HAP-1 (cell line): ENCODE measurements at regions not wholly inside any gene's neighbourhood (a gene's known extent, or its start where the extent isn't known, plus 50 kb on each side); places are given as distances from the start of the nearest gene placed in this dataset.
A peak's percentile ranks its signal among the peaks of the same experiment; 100 is the strongest.

ENCODE experiments used
- DNase-seq, 2 experiments: peaks; one replicate each; pipeline ENCODE4 v3.0.0-alpha.2; 2016 to 2020; ENCODE audit warnings: low spot score in 2 of 2
- H3K27me3 ChIP-seq: fragments of 250-450 bp; sonication (Bioruptor Pico); 2 replicates; pipeline ENCODE4 v1.5.1; 2020; ENCODE audit warnings: low read depth, mild to moderate bottlenecking, moderate library complexity
- H3K36me3 ChIP-seq: fragments of 250-450 bp; sonication (Bioruptor Pico); replicated peaks from 2 replicates; pipeline ENCODE4 v1.5.1; 2020; ENCODE audit warnings: mild to moderate bottlenecking
- H3K4me1 ChIP-seq: fragments of 250-450 bp; sonication (Bioruptor Pico); 2 replicates; pipeline ENCODE4 v1.5.1; 2020; ENCODE audit warnings: mild to moderate bottlenecking
- H3K4me3 ChIP-seq: fragments of 250-450 bp; sonication (Bioruptor Pico); 2 replicates; pipeline ENCODE4 v1.5.1; 2020; ENCODE audit warnings: mild to moderate bottlenecking, moderate library complexity
- H3K9me3 ChIP-seq: fragments of 250-450 bp; sonication (Bioruptor Pico); 2 replicates; pipeline ENCODE4 v1.5.1; 2020; ENCODE audit warnings: mild to moderate bottlenecking, moderate library complexity
- in situ Hi-C: fragments of 300-500 bp; cut with MboI; formaldehyde crosslinking; loops from 3 replicates; pipeline ENCODE4 v1.14.3; 2020; ENCODE audit warnings: low sequenced_read_pairs, inconsistent platforms, mixed read lengths

GRCh38 chr3:177579419-177579818 is 382.1 kb upstream of the TBL1XR1 start:
- H3K27me3 ChIP-seq, result no peaks in the 10 kb centered on the region; the same call in 1 of the 2 replicates
- H3K9me3 ChIP-seq, result no peaks in the 10 kb centered on the region
- H3K4me1 ChIP-seq, result no peaks in the 10 kb centered on the region
- in situ Hi-C loops, result no loop called here
- no peak overlapping the region for H3K4me3 ChIP-seq
- no peak for DNase-seq
- no peaks in the 10 kb centered on the region for H3K36me3 ChIP-seq

DNA sequence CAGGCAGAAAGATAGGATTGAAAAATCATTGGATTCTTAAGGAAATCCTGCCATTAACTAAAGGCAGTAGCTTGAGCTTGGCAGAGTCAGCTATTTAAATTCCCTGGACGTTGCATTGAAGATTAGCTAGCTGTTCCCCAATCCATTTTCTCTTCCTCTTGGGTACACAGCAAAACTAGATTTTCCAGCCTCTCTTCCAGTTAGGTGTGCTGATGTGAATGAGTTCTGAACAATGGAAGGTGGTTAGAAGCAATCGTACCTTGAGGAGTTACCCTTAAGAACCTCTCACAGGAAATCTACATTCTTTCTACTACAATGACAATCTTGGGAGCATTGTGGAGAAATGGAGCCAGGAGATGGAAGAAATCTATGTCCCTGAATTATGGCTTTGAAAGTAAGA is 383.2 kb upstream of the TBL1XR1 start:
- Histone ChIP-seq H3K36me3 (no peaks in the 10 kb centered on the region), H3K4me3 (no peak overlapping the region), H3K27me3 (no peaks in the 10 kb centered on the region), H3K4me1 (no peaks in the 10 kb centered on the region), H3K9me3 (no peaks in the 10 kb centered on the region)
- in situ Hi-C loops, result no loop called here
- DNase-seq, result no peak

- DNase-seq, result no peak
- in situ Hi-C loops, result no loop called here
- no peaks in the 10 kb centered on the region for H3K27me3 ChIP-seq
- H3K36me3 ChIP-seq, result no peaks in the 10 kb centered on the region
- no peaks in the 10 kb centered on the region; the same call in 1 of the 2 replicates for H3K4me1 ChIP-seq
- no peak overlapping the region for H3K4me3 ChIP-seq
- H3K9me3 ChIP-seq, result no peaks in the 10 kb centered on the region
Measured at GRCh38 chr3:177585271-177585670, 388.0 kb upstream of the TBL1XR1 start.

DNA sequence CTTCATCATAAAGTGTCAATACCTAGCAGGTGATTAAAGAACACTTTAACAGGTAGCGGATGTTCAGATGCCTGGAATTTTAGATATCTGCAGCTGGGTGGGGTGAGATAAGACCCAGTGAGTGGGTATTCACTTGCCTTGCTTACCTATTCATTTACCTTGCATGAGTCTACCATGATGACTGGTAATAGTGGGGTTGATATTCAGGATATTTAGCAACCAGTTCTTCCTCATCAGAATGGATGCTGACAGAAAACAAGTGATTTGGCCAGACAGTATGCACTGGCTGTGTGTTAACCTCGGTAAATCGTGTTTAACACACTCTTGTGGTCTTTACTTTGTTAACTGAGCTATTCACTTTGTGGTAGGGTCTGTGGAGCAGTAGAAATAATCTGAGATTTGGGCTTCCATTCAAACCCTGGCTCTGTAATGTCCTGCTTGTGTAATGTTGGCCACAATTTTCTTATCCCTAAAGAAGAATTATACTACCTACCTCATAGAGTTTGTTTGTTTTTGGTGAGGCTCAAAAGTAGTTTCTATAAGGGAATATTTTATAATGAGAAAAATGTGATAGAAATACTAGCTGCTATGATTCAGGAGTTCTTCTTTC is 391.9 kb upstream of the TBL1XR1 start:
- DNase-seq, result no peak
- H3K27me3 ChIP-seq, result 0 out of 2 replicates have a peak, but pooled peaks cover 2% of the 10 kb centered on the region
- no peaks in the 10 kb centered on the region for H3K36me3 ChIP-seq
- no peak overlapping the region for H3K4me3 ChIP-seq
- no peaks in the 10 kb centered on the region; the same call in 1 of the 2 replicates for H3K4me1 ChIP-seq
- in situ Hi-C loops, result no loop called here
- no peaks in the 10 kb centered on the region for H3K9me3 ChIP-seq

GRCh38 chr3:177589911-177590381 is 392.7 kb upstream of the TBL1XR1 start:
- peak; percentile 77 to 80 for DNase-seq

DNA sequence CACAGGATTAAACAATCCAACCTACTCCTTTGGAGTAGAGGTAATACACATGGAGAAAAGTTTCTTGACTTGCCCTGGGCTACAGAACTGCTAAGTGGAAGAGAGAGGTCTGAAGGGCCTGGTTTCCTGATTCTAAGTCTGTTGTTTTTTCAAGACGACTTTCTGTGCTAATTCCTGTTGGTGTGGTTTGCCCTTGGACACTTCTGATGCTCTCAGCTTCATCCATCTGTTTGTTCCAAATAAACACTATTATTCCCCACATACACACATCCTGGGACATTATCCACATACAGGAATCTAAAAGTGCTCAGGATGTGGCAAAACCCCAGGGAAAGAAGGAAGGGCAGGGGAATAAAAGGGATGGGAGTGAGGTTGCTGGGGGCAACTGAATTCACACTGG is 393.5 kb upstream of the TBL1XR1 start:
- Histone ChIP-seq H3K4me3 (no peak overlapping the region), H3K36me3 (no peaks in the 10 kb centered on the region), H3K4me1 (no peaks in the 10 kb centered on the region; the same call in 1 of the 2 replicates), H3K27me3 (peaks cover 2% of the 10 kb centered on the region; the same call in 1 of the 2 replicates), H3K9me3 (no peaks in the 10 kb centered on the region)
- in situ Hi-C loops, result no loop called here
- no peak for DNase-seq

More at GRCh38 chr3:177589911-177590381, 392.7 kb upstream of the TBL1XR1 start:
- 0 out of 2 replicates have a peak, but pooled peaks cover 2% of the 10 kb centered on the region for H3K27me3 ChIP-seq
- no peaks in the 10 kb centered on the region for H3K9me3 ChIP-seq
- H3K4me1 ChIP-seq, result no peaks in the 10 kb centered on the region; the same call in 1 of the 2 replicates
- no peaks in the 10 kb centered on the region for H3K36me3 ChIP-seq
- in situ Hi-C loops, result no loop called here
- no peak overlapping the region for H3K4me3 ChIP-seq

DNA sequence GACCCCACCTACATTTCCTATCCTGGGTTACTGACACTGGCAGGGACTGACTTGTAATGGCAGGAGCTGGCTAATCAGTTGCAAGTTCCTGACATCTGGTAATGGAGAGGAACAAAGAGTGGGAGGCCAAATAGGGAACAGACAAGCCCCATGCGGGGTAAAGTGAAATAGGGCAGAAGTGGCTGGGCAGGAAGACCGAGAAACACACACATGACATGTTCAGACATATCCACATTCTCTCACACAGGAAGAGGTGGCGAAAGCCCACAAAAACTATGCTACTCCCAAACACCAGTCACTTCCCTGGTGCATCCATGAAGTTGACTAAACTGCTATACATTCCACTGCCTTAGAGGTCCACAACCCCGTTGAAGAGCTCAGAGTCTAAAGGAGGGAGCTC is 394.1 kb upstream of the TBL1XR1 start:
- H3K27me3 ChIP-seq, result peaks cover 2% of the 10 kb centered on the region; the same call in 1 of the 2 replicates
- no peak overlapping the region for H3K4me3 ChIP-seq
- no peaks in the 10 kb centered on the region; the same call in 1 of the 2 replicates for H3K4me1 ChIP-seq
- H3K9me3 ChIP-seq, result no peaks in the 10 kb centered on the region
- H3K36me3 ChIP-seq, result no peaks in the 10 kb centered on the region
- DNase-seq, result no peak
- in situ Hi-C loops, result no loop called here

DNA sequence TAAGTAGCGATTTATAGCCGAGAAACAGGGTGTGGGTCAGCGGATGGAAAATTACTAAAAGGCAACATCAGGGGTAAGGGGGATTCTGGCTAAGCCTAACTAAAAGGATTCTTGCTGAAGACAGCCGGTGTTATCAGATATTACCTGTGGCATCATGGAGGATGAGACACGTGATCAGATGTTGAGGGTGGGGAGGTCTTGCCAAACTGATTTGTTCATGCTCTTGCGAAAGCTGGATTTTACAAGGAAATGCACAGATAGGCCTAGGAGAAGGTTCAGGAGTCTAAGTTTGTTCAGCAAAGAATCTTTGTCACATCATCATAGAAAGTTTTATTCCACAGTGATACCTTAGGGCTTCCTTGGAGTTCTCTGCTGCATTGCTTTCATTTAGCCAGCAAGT is 396.8 kb upstream of the TBL1XR1 start:
- in situ Hi-C loops, result no loop called here
- H3K4me1 ChIP-seq, result no peaks in the 10 kb centered on the region; the same call in 1 of the 2 replicates
- H3K36me3 ChIP-seq, result no peaks in the 10 kb centered on the region
- no peak overlapping the region for H3K4me3 ChIP-seq
- H3K9me3 ChIP-seq, result no peaks in the 10 kb centered on the region
- H3K27me3 ChIP-seq, result peaks cover 2% of the 10 kb centered on the region; the same call in 1 of the 2 replicates
- DNase-seq, result no peak

DNA sequence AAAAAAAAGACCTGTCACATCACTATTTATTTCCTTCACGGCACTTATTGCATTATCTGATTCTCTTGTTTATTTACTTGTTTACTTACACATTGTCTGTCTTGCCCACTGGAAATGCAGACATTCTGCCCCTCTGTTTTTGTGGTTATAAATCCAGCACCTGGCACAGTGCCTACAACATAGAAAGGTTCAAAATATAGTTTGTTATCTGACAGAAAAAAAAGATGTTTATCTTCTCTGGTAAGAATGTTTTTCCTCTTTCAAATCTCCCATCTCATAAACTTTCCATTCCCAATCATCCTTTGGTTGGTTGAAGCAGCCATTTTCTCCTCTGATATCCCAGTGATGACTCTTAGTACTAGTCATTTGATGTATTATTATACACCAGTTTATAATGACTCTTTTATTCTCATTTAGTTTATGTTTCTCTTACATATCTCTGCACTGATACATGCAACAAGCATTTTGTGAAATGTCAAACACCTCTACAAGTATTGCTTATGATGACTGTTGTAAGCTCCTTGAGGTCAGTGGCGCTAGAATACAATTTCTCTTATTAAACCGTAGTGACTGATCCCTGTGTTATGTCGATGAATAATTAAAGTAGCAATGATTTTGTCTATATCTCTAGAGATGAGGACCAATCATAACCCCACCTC is 398.4 kb upstream of the TBL1XR1 start:
- Histone ChIP-seq H3K36me3 (no peaks in the 10 kb centered on the region), H3K27me3 (peaks cover 2% of the 10 kb centered on the region; the same call in 1 of the 2 replicates), H3K4me1 (no peaks in the 10 kb centered on the region), H3K9me3 (no peaks in the 10 kb centered on the region), H3K4me3 (no peak overlapping the region)
- in situ Hi-C loops, result no loop called here
- DNase-seq, result no peak

- H3K36me3 ChIP-seq, result no peaks in the 10 kb centered on the region
- no peak overlapping the region for H3K4me3 ChIP-seq
- DNase-seq, result no peak
- H3K4me1 ChIP-seq, result no peaks in the 10 kb centered on the region
- no peaks in the 10 kb centered on the region for H3K9me3 ChIP-seq
- in situ Hi-C loops, result no loop called here
- peaks cover 2% of the 10 kb centered on the region; the same call in 1 of the 2 replicates for H3K27me3 ChIP-seq
Measured at GRCh38 chr3:177596248-177596815, 399.1 kb upstream of the TBL1XR1 start.

- no peak for DNase-seq
- no peaks in the 10 kb centered on the region for H3K9me3 ChIP-seq
- H3K36me3 ChIP-seq, result no peaks in the 10 kb centered on the region
- H3K4me3 ChIP-seq, result no peak overlapping the region
- peaks cover 2% of the 10 kb centered on the region; the same call in 1 of the 2 replicates for H3K27me3 ChIP-seq
- no peaks in the 10 kb centered on the region for H3K4me1 ChIP-seq
- in situ Hi-C loops, result no loop called here
Measured at GRCh38 chr3:177596816-177597271, 399.6 kb upstream of the TBL1XR1 start.

DNA sequence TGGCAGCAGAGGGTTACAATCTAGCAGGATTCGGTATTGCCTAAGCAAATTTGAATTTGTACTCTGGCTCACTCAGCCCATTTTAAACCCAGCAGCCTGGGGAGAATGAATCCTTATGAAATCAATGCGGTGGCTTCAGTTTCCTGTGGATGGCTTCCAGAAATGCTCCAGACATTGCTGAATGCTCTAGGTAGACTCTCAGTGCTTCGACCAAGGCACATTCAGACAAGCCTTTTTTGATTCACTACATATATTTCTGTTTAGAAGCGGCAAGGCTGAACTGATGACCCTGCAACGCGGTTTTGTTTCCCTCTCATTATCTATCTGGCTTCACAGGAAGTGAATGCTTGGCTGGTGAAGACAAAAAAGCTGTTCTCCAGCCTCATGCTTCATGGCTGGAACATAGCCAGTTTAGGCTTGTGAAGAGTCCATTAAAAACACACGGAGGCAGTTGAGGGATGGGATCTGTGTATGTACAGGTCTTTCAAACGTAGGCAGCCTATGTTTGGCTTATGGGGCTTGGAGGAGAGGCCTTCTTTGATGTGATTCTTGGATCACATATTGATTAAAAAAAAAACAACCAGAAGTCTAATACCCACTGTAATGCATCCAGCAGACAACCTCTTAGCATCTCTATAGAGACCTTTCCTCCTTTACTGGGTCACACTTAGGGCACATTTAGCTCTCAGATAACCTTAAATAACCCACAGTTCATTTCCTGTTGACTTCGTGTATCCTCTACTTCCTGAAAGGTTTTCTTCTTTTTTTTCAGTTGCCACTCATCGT is 400.2 kb upstream of the TBL1XR1 start:
- DNase-seq, result no peak
- no peaks in the 10 kb centered on the region for H3K9me3 ChIP-seq
- no peaks in the 10 kb centered on the region; the same call in 1 of the 2 replicates for H3K27me3 ChIP-seq
- no peaks in the 10 kb centered on the region for H3K4me1 ChIP-seq
- no peak overlapping the region for H3K4me3 ChIP-seq
- in situ Hi-C loops, result no loop called here
- no peaks in the 10 kb centered on the region for H3K36me3 ChIP-seq

- no peak overlapping the region for H3K4me3 ChIP-seq
- in situ Hi-C loops, result no loop called here
- no peaks in the 10 kb centered on the region for H3K36me3 ChIP-seq
- no peaks in the 10 kb centered on the region for H3K4me1 ChIP-seq
- no peaks in the 10 kb centered on the region for H3K9me3 ChIP-seq
- no peak for DNase-seq
- H3K27me3 ChIP-seq, result no peaks in the 10 kb centered on the region; the same call in 1 of the 2 replicates
Measured at GRCh38 chr3:177598097-177598833, 401.0 kb upstream of the TBL1XR1 start.
